ENCODE measurements at regions not wholly inside any gene's neighbourhood (a gene's known extent, or its start where the extent isn't known, plus 50 kb on each side); places are given as distances from the start of the nearest gene placed in this dataset.
"Not testable (repeated sequence)": the region's sequence is repeated elsewhere in the genome, so short reads cannot be mapped to it uniquely, and the experiment has no call there.

DNA sequence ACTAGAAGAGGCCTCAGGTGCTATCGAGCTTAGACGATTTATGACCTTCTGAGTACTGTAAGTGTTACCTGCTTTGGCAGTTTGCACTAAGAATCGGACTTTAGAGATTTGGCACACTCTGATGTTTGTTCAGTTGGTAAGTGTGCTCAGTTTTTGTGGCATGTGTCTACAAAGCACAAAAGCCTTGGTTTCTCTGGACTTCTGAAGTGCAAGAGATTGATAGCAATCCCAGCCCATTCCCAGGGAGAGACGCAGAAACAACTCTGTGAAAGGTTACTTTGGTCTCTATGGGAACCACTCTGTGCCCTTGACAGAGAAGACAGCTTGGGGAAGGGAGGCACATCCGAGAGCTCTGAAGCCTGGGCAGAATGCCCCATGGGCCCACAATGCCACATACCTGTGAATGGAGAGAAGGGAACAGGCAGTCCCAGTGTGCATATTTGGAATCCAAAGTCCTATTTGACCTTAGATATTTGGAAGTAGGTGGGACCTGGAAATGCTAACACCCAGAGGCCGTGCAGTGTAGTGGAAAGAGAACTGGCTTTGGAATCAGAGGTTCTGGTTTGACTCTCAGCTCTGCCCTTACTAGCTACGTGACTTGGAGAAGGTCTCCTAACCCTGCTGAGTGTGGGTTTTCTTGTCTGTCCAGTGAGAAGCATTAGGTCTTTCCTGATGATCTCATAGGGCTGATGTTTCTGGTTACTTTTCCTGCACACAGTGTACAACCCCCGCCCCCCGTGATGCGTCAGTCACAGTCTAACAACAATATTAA is 194.3 kb upstream of the VLDLR start:
- Histone ChIP-seq H3K27ac (ENCODE audit: low read length) (no peak overlapping the region), H3K4me2 (ENCODE audit: low read length) (no peak overlapping the region), H2AFZ (ENCODE audit: low read depth, low read length) (no peak overlapping the region), H3K4me1 (ENCODE audit: low read length) (no peaks in the 10 kb centered on the region), H3K9ac (ENCODE audit: low read length) (no peak overlapping the region), H3K79me2 (ENCODE audit: low read length) (no peaks in the 10 kb centered on the region), H3K27me3 (ENCODE audit: low read depth, low read length) (peaks cover 15% of the 10 kb centered on the region), H3K9me3 (ENCODE audit: insufficient read depth, low read length) (no peaks in the 10 kb centered on the region), H3K4me3 (ENCODE audit: low read length) (no peak overlapping the region), H3K36me3 (replicated peaks; ENCODE audit: low read depth, low read length) (no peaks in the 10 kb centered on the region), H4K20me1 (ENCODE audit: insufficient read depth, low read length) (no peaks in the 10 kb centered on the region)
- TF ChIP-seq EZH2phosphoT487 (IDR thresholded peaks at IDR 0.05; ENCODE audit: low read depth), result no peak
- TF ChIP-seq, protein P1, sequence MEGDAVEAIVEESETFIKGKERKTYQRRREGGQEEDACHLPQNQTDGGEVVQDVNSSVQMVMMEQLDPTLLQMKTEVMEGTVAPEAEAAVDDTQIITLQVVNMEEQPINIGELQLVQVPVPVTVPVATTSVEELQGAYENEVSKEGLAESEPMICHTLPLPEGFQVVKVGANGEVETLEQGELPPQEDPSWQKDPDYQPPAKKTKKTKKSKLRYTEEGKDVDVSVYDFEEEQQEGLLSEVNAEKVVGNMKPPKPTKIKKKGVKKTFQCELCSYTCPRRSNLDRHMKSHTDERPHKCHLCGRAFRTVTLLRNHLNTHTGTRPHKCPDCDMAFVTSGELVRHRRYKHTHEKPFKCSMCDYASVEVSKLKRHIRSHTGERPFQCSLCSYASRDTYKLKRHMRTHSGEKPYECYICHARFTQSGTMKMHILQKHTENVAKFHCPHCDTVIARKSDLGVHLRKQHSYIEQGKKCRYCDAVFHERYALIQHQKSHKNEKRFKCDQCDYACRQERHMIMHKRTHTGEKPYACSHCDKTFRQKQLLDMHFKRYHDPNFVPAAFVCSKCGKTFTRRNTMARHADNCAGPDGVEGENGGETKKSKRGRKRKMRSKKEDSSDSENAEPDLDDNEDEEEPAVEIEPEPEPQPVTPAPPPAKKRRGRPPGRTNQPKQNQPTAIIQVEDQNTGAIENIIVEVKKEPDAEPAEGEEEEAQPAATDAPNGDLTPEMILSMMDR (IDR thresholded peaks at IDR 0.05; ENCODE audit: low read depth, low read length), result no peak

DNA sequence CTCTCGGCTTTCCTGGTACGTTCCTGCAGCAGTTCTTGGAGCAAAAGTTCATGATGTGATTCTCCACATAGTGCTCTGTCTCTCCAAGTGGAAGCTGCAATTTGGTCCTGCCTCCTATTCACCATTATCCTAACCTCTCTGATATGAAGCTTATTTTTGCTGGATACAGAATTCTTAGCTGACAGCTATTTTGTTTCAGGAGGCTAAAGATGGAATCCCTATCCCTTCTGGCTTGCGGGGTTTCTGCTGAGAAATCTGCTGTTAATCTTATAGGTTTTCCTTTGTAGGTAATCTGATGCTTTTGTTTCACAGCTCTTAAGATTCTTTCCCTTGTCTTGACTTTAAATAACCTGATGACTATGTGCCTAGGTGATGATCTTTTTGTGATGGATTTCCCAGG is 181.6 kb upstream of the VLDLR start:
- TF ChIP-seq, protein P1 (IDR thresholded peaks at IDR 0.05; ENCODE audit: low read depth, low read length), result no peak
- no peak for TF ChIP-seq EZH2phosphoT487 (IDR thresholded peaks at IDR 0.05; ENCODE audit: low read depth)
- 0 out of 2 replicates have a peak, but pooled peaks cover 5% of the 10 kb centered on the region for H3K9me3 ChIP-seq (ENCODE audit: insufficient read depth, low read length)
- no peak overlapping the region for H2AFZ ChIP-seq (ENCODE audit: low read depth, low read length)

DNA sequence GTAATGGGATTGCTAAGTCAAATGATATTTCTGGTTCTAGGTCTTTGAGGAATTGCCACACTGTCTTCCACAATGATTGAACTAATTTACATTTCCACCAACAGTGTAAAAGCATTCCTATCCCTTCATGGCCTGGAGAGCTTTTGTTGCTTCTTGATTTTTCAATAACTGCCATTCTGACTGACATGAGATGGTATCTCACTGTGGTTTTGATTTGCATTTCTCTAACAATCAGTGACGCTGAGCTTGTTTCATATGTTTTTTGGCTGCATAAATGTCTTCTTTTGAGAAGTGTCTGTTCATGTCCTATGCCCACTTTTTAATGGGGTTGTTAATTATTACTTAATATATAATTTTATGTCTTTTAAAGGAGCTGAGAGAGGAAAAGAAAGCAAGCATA is 177.7 kb upstream of the VLDLR start:
- not testable (repeated sequence) for H3K9me3 ChIP-seq (ENCODE audit: insufficient read depth, low read length); H3K4me1 ChIP-seq (ENCODE audit: low read length); H3K4me3 ChIP-seq (ENCODE audit: low read length); H3K27me3 ChIP-seq (ENCODE audit: low read depth, low read length); H3K9ac ChIP-seq (ENCODE audit: low read length); H4K20me1 ChIP-seq (ENCODE audit: insufficient read depth, low read length); H2AFZ ChIP-seq (ENCODE audit: low read depth, low read length); H3K36me3 ChIP-seq (replicated peaks; ENCODE audit: low read depth, low read length); H3K79me2 ChIP-seq (ENCODE audit: low read length); H3K4me2 ChIP-seq (ENCODE audit: low read length); H3K27ac ChIP-seq (ENCODE audit: low read length)

More for the DNA sequence above, 181.6 kb upstream of the VLDLR start:
- H3K27ac ChIP-seq (ENCODE audit: low read length), result no peak overlapping the region
- H3K27me3 ChIP-seq (ENCODE audit: low read depth, low read length), result no peaks in the 10 kb centered on the region; the same call in 1 of the 2 replicates
- H3K9ac ChIP-seq (ENCODE audit: low read length), result no peak overlapping the region
- H3K79me2 ChIP-seq (ENCODE audit: low read length), result no peaks in the 10 kb centered on the region
- no peak overlapping the region for H3K4me2 ChIP-seq (ENCODE audit: low read length)
- H3K36me3 ChIP-seq (replicated peaks; ENCODE audit: low read depth, low read length), result no peaks in the 10 kb centered on the region
- no peaks in the 10 kb centered on the region for H4K20me1 ChIP-seq (ENCODE audit: insufficient read depth, low read length)
- no peaks in the 10 kb centered on the region for H3K4me1 ChIP-seq (ENCODE audit: low read length)
- no peak overlapping the region for H3K4me3 ChIP-seq (ENCODE audit: low read length)

DNA sequence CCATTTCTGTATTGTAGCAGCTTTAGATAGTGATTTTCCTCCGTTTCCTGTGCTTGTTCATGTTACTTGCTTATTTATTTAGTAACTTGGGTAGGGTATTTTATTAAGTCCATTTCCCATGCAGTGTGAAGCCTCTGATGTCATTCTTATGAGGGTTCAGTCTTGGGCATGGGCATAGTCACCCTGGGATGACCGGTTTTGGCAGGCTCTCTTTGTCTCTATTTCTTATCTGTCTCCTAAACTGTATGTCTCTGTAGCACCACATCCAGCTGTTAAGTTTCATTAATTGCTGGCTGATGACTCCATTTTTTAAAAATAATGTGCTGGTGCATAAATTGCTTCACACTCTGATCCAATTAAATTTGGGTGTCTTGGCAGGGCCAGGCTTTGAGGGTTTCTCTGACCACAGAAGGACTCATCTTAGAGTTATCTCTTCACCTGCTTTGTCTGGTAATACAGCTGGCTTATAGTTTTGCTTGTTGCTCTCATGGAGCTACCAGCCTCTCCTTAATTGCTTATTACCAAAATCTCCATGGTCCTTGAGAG is 173.3 kb upstream of the VLDLR start:
- no peak overlapping the region for H2AFZ ChIP-seq (ENCODE audit: low read depth, low read length)
- no peak overlapping the region for H3K4me2 ChIP-seq (ENCODE audit: low read length)
- H3K79me2 ChIP-seq (ENCODE audit: low read length), result no peaks in the 10 kb centered on the region
- H3K4me1 ChIP-seq (ENCODE audit: low read length), result no peaks in the 10 kb centered on the region
- TF ChIP-seq, protein P1 (IDR thresholded peaks at IDR 0.05; ENCODE audit: low read depth, low read length), result no peak
- no peak for TF ChIP-seq EZH2phosphoT487 (IDR thresholded peaks at IDR 0.05; ENCODE audit: low read depth)
- H3K9ac ChIP-seq (ENCODE audit: low read length), result no peak overlapping the region
- no peaks in the 10 kb centered on the region for H3K36me3 ChIP-seq (replicated peaks; ENCODE audit: low read depth, low read length)
- H3K9me3 ChIP-seq (ENCODE audit: insufficient read depth, low read length), result no peaks in the 10 kb centered on the region
- H3K4me3 ChIP-seq (ENCODE audit: low read length), result no peak overlapping the region
- no peak overlapping the region for H3K27ac ChIP-seq (ENCODE audit: low read length)
- H4K20me1 ChIP-seq (ENCODE audit: insufficient read depth, low read length), result no peaks in the 10 kb centered on the region
- H3K27me3 ChIP-seq (ENCODE audit: low read depth, low read length), result no peaks in the 10 kb centered on the region

Measured in OCI-LY3 (cell line).